HG03354 (cell line): ENCODE measurements at regions not wholly inside any gene's neighbourhood (a gene's known extent, or its start where the extent isn't known, plus 50 kb on each side); places are given as distances from the start of the nearest gene placed in this dataset.

Experiments
- ATAC-seq: cut with Tn5 transposase; IDR thresholded peaks from one replicate; pipeline ENCODE4 v1.9.1; 2021; ENCODE audit warnings: mild to moderate bottlenecking; ENCODE audit not compliant: unreplicated experiment, poor library complexity, severe bottlenecking

GRCh38 chr2:64818664-64819060, 164.9 kb upstream of the SERTAD2 start:
- no peak for ATAC-seq

DNA sequence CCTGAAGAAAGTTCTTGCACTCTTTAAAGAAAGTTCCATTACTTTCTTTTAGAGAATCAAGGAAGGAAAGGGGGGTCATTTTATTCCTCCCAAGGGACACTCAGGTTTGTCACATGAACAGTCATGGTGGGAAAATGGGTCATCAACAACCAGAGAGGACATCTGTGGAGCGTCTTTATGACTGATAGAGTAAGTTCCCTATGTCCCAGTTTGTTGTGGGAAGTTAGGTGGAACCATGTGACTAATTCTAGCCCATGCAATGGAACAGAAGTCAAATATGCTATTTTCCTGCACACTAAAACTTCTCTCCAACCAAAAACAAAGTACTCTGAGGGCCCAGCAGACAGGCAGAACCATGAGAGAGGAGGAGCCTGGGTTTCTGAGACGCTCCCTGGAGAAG, 165.6 kb upstream of the SERTAD2 start:
- ATAC-seq = no peak

DNA sequence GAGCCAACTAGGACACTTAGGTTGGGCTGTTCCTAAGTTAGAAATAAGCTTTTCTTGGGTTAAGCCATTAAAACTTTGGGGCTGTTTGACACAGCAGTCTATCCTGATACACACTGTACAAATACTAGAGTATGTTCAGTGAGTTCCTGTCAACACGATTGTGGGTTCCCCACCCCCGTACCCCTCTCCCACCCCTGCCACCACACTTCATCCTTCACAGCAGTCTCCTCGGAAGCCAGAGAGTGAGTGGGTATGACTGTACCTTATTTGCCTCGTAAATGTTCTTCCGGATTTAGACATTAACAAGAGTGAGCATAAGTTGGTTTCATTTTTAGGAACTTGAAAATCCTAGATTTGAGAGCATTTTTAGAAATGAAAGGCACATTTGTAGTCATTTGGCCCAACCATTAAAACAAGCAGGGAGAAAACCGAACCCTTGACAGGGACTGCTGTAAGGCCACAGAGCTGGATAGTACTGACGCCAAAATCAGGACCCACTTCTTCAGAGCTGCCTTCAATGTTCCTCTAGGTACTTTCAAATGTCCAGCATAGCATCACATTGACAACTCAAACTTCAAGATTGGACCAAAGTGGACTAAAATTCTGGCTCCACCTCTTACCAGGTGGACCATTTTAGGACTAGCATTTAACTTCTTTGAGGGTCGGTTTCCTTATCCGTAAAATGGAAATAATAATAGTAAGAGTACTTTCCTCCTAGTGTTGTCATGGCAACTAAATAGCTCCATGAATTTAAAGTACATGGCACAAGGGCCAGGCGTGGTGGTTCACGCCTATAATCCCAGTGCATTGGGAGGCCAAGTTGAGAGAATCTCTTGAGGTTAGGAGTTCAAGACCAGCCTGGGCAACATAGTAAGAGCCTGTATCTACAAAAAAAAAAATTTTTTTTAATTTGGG, 166.3 kb upstream of the SERTAD2 start:
- peak; percentile 91 for ATAC-seq

- no peak for ATAC-seq
Measured at GRCh38 chr2:64820901-64821300, 167.2 kb upstream of the SERTAD2 start.

DNA sequence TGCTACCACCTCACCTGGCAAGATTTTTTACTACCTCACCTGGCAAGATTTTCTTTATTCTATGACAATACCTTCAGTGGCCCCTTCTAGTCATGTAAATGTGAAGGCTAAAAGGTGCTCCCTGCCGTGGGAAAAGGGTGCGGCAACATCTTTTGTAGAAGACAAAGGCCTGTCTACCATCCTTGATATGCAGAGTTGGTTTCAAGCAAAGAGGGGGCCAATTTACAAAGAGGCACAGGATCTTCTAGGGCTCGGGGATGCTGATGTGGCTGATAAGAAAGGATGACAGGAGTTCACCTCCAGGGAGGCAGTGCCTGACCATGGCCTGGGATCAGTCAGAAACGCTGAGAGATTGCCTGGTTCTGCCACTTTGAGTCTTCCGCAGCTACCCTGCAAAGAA, 165.4 kb upstream of the SLC1A4 start:
- ATAC-seq = no peak

DNA sequence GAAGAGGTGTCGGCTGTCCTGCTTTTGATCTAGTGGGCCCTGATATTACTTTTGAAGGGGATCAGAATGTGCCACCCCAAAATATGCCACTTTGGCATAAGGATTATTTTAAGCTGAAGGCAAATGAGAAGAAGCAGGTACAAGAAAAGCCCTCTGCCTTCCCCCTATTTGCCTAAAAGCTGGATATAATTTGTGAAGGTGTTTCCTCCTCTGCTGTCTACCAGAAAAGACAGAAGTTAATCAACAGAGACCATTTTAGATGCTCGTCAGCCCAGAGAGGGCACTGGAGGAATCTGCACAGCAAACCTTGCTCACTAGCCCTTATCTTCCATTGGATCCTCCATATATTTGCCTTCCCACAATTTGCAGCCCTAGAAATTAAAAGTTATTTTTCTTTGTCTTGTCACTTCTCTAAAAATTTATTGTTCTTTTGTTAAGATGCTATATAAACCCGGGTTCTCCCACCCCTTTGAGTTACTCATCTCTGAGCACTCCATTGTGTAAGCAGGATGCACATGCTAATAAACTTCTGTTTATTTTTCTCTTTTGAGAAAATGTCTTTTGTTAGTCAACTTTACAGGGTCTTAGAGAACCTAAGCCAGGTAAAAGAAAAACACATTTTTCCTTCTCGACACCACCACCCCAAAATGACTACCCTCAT, 163.2 kb upstream of the SLC1A4 start:
- no peak for ATAC-seq

DNA sequence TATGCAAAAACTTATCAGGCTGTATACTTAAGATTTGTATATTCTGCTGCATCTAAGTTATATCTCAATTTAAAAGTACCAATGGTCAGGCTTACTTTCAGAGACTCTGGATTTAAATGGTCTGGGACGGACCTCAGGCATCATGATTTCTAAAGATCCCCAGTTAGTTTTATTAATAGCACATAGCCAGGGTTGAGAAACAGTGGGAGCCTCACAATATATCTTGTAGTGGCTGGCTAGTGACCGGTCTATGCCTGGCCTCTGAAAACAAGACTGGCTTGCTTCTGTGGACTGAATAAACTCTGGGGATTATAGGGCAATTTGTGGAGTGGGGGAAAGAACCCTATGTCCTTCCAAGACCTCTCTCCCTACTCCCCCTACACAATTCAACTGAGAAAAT, 162.5 kb upstream of the SLC1A4 start:
- no peak for ATAC-seq

DNA sequence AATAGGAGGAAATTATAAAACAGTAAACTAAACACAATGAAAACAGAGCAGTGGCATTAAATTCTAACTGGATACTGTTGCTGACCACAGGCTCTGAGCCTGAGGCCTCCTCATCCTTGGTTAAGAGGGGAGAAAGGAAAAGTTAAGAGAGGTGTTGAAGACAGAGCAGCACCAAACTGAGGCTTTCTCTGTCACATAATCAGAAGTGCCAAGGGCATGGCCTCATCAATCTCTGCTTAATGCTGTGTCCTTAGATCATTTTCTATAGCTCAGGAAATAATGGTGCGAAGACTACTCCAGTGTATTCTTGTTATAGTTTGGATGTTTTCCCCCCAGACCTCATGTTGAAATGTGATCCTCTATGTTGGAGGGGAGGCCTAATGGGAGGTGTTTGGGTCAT, 160.9 kb upstream of the SLC1A4 start:
- ATAC-seq = no peak

GRCh38 chr2:64829525-64829924, 159.7 kb upstream of the SLC1A4 start:
- no peak for ATAC-seq

- peak; percentile 88 for ATAC-seq
Measured at GRCh38 chr2:64831134-64831976, 157.8 kb upstream of the SLC1A4 start.

GRCh38 chr2:64831977-64832328, 157.2 kb upstream of the SLC1A4 start:
- ATAC-seq = no peak

- no peak for ATAC-seq
Measured at GRCh38 chr2:64832936-64833335, 156.3 kb upstream of the SLC1A4 start.

GRCh38 chr2:64836566-64836965, 152.6 kb upstream of the SLC1A4 start:
- no peak for ATAC-seq

DNA sequence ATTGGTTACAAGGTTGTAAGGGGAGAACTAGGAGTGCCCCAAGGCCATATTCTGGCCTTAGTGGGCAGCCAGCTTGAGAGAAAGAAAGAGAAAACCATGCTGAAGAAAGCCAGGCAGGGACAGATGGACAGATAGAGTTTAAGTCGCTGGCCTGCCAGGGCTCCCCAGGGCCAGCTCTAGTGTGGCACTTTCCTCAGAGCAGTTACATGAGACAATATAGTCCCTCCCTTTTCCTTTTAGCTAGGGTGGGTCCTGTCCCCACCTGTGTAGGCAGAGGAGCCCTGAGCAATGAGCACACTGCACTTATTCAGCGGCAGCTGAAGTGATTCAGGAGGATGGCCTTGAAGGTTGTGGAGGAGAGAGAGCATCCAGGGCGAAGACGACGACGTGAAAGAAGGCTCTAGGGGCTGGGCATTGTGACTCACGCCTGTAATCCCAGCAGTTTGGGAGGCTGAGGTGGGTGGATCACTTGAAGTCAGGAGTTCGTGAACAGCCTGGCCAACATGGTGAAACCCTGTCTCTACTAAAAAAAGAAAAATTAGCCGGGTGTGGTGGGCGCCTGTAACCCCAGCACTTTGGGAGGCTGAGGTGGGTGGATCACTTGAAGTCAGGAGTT, 152.0 kb upstream of the SLC1A4 start:
- ATAC-seq = no peak

DNA sequence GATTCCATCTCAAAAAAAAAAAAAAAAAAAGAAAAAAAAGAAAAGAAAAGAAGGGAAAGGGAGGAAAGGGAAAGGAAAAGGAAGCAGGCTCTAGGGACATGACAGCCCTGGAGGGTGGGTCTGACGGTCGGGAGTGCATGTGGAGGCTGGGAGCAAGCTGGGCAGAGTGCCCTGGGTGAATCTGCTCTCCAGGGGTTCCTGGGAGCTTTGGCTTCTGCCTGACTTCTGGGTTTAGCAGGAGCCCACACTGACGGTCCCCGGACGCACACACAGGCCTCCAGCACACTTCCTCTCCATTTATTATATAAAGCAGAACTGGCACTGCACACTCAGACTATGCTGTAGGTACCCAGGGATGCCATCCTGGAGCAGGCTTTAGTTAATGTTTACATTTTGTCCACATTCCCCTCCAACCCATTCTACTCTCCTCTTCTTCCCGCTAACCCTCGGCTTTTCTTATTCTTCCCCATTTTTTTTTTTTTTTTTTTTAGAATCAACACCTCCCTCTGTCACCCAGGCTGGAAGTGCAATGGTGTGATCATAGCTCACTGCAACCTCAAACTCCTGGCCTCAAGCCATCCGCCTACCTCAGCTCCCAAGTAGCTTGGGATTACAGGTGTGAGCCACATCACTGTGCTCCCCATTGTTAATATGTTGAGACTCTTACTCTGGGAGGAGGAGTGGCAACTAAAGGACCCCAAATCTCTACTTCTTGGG, 151.1 kb upstream of the SLC1A4 start:
- ATAC-seq = no peak

DNA sequence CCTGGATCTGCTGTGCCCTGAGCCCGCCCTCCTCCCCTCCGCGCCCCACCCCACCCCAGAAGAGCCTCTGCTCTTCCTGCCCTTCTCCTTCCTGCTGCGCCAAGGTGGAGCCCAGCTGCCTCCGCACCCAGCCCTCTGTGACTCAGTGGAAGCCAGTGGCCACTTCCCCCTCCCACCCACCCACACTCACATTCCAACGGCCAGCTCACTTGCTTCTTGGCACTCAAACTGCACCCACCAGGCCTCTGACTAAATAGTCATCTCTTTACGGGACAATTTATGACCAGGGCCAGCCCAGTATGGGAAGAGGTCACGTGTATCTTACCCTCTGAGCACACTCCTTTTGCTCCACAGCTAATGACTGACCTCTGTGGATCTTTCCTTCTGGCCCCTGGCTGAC, 150.4 kb upstream of the SLC1A4 start:
- no peak for ATAC-seq

DNA sequence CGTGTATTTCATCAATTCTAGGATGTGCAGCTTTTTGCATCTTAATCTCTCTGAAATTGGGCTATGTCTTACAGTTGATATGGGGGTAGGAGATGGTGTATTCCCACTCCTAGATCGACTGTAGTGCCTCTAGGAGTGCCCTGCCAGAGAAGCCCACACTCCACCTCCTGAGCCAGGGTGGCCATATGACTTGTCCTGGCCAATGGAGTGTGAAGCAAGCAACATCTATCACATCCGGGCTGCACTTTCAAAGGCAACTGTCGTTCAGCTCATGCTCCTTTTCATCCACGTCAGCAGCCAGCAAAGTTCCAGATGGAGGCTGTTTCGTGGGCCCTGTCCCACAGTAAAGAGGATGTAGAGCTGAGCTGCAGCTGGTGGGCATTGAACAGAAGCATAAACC, 149.4 kb upstream of the SLC1A4 start:
- peak; percentile 97 for ATAC-seq

DNA sequence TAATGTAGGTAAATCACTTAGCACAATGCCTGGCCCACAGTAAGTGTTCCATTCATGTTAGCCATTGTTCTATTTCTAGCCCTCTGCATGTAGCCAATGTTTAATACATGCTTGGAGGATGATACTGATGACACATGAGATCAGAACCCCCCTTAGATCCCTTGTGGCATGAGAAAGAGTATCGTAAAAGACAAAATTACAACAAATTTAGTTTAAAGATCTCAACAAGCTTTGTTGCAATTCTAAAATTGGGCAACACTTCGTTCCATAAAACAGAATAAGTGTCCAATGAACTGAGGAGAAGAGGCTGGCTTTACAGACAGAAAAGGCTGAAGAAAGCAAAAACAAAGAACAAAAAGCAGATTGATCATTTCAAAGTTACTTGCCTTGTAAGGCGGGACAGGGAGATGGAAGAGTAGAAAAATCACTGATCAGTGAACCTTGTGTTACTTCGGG, 148.7 kb upstream of the SLC1A4 start:
- peak; percentile 13 for ATAC-seq

DNA sequence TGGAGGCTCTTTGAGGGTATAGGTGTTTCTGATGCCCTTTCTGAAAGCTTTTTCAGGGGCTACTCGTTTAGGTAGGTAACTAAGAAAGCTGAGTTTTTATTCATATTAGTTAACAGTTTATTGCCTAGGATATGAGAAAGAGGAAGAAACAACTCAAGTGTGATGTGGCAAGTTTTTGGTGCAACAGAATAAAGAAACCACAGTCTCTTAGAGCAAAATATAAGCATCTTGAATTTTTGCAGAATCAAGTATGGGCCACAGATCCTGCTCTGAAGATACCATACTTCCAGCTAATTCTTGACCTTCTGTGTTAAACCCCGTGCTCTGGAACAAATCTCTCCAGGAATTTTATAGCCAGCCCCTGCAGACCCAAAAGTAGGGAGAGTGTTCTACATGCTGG, 147.7 kb upstream of the SLC1A4 start:
- no peak for ATAC-seq
